BLaER1 treated with 17β-estradiol and CSF1 and Interleukin-3, amounts not matched to agents 10 nM and 100 nM (cell line): ENCODE measurements at regions not wholly inside any gene's neighbourhood (a gene's known extent, or its start where the extent isn't known, plus 50 kb on each side); places are given as distances from the start of the nearest gene placed in this dataset.
"Not testable (repeated sequence)": the region's sequence is repeated elsewhere in the genome, so short reads cannot be mapped to it uniquely, and the experiment has no call there.

Experiments
- H3K27ac ChIP-seq, 11 experiments: shearing (Covaris generic); formaldehyde crosslinking; 2 replicates each; pipeline ENCODE4 v1.8.1; 2022
- H3K27me3 ChIP-seq, 11 experiments: shearing (Covaris generic); formaldehyde crosslinking; 2 replicates each; pipeline ENCODE4 v1.8.1; 2022
- H3K36me3 ChIP-seq, 11 experiments: shearing (Covaris generic); formaldehyde crosslinking; 2 replicates each; pipeline ENCODE4 v1.8.1; 2022
- H3K4me1 ChIP-seq, 10 experiments: shearing (Covaris generic); formaldehyde crosslinking; 2 replicates each; pipeline ENCODE4 v1.8.1; 2022
- H3K4me2 ChIP-seq, 11 experiments: shearing (Covaris generic); formaldehyde crosslinking; 2 replicates each; pipeline ENCODE4 v1.8.1; 2022
- H3K4me3 ChIP-seq, 10 experiments: shearing (Covaris generic); formaldehyde crosslinking; 2 replicates each; pipeline ENCODE4 v1.8.1; 2022
- H3K9ac ChIP-seq, 11 experiments: shearing (Covaris generic); formaldehyde crosslinking; 2 replicates each; pipeline ENCODE4 v1.8.1; 2022
- H3K9me3 ChIP-seq, 11 experiments: shearing (Covaris generic); formaldehyde crosslinking; replicated peaks in 1 of 11; 2 replicates each; pipeline ENCODE4 v1.8.1; 2022
- H4K20me1 ChIP-seq, 11 experiments: shearing (Covaris generic); formaldehyde crosslinking; 2 replicates each; pipeline ENCODE4 v1.8.1; 2022
- Cebpa-rat ChIP-seq, 11 experiments: shearing (Covaris generic); IDR thresholded peaks; 2 replicates each; pipeline ENCODE4 v1.8.1; 2022

- H3K4me1 ChIP-seq = no peaks in the 10 kb centered on the region
- H3K27me3 ChIP-seq = no peaks in the 10 kb centered on the region
- no peak overlapping the region for H3K4me2 ChIP-seq
- H3K27ac ChIP-seq = no peak overlapping the region
- H3K36me3 ChIP-seq = no peaks in the 10 kb centered on the region
- no peak overlapping the region for H3K9ac ChIP-seq
- no peaks in the 10 kb centered on the region for H4K20me1 ChIP-seq
- H3K9me3 ChIP-seq = no peaks in the 10 kb centered on the region
- no peak for TF ChIP-seq Cebpa-rat (IDR thresholded peaks at IDR 0.05)
- no peak overlapping the region for H3K4me3 ChIP-seq
Measured at GRCh38 chr7:77484785-77485184, 52.3 kb upstream of the PTPN12 start.

- Histone ChIP-seq H3K9ac (no peak overlapping the region), H3K27ac (no peak overlapping the region), H3K4me3 (no peak overlapping the region), H3K36me3 (no peaks in the 10 kb centered on the region), H3K27me3 (no peaks in the 10 kb centered on the region), H3K9me3 (no peaks in the 10 kb centered on the region), H3K4me2 (no peak overlapping the region), H4K20me1 (no peaks in the 10 kb centered on the region), H3K4me1 (no peaks in the 10 kb centered on the region)
- no peak for TF ChIP-seq Cebpa-rat (IDR thresholded peaks at IDR 0.05)
Measured at GRCh38 chr7:77482015-77482414, 55.1 kb upstream of the PTPN12 start.

GRCh38 chr7:77481615-77482014 lies 55.5 kb upstream of the PTPN12 start:
- no peak overlapping the region for H3K27ac ChIP-seq
- TF ChIP-seq Cebpa-rat (IDR thresholded peaks at IDR 0.05) = no peak
- H3K4me1 ChIP-seq = no peaks in the 10 kb centered on the region

GRCh38 chr7:77480102-77480627 lies 56.9 kb upstream of the PTPN12 start:
- H3K9me3 ChIP-seq, H3K9ac ChIP-seq, H3K4me2 ChIP-seq, H3K36me3 ChIP-seq, H3K4me3 ChIP-seq, H3K27ac ChIP-seq, H3K27me3 ChIP-seq, H4K20me1 ChIP-seq, H3K4me1 ChIP-seq: not testable (repeated sequence)

More at GRCh38 chr7:77481615-77482014, 55.5 kb upstream of the PTPN12 start:
- no peaks in the 10 kb centered on the region for H3K36me3 ChIP-seq
- H4K20me1 ChIP-seq = no peaks in the 10 kb centered on the region
- H3K4me2 ChIP-seq = no peak overlapping the region
- no peak overlapping the region for H3K9ac ChIP-seq
- H3K9me3 ChIP-seq = no peaks in the 10 kb centered on the region
- no peaks in the 10 kb centered on the region for H3K27me3 ChIP-seq
- H3K4me3 ChIP-seq = no peak overlapping the region

GRCh38 chr7:77479536-77480088 lies 57.5 kb upstream of the PTPN12 start:
- H3K27me3 ChIP-seq = no peaks in the 10 kb centered on the region
- H3K27ac ChIP-seq = no peak overlapping the region
- peaks cover 0 to 2% (median 0%) of the 10 kb centered on the region in 11 experiments; a peak in 1 of 22 replicates for H3K9me3 ChIP-seq
- H3K4me1 ChIP-seq = peaks cover 0 to 10% (median 6%) of the 10 kb centered on the region in 10 experiments; a peak in 10 of 20 replicates
- no peak overlapping the region for H3K9ac ChIP-seq
- H3K36me3 ChIP-seq = no peaks in the 10 kb centered on the region
- H4K20me1 ChIP-seq = no peaks in the 10 kb centered on the region
- TF ChIP-seq Cebpa-rat (IDR thresholded peaks at IDR 0.05) = no peak
- H3K4me2 ChIP-seq = no peak overlapping the region
- H3K4me3 ChIP-seq = no peak overlapping the region

GRCh38 chr7:77476871-77477270 lies 60.2 kb upstream of the PTPN12 start:
- Histone ChIP-seq H3K4me3 (no peak overlapping the region), H3K27me3 (no peaks in the 10 kb centered on the region), H3K27ac (no peak overlapping the region), H3K9me3 (peaks cover 0 to 9% (median 0%) of the 10 kb centered on the region in 11 experiments; a peak in 2 of 22 replicates), H3K36me3 (no peaks in the 10 kb centered on the region), H3K9ac (no peak overlapping the region), H3K4me2 (no peak overlapping the region), H4K20me1 (no peaks in the 10 kb centered on the region), H3K4me1 (peaks cover 0 to 34% (median 11%) of the 10 kb centered on the region in 10 experiments; a peak in 11 of 20 replicates)
- TF ChIP-seq Cebpa-rat (IDR thresholded peaks at IDR 0.05) = no peak

- Histone ChIP-seq H3K36me3 (no peaks in the 10 kb centered on the region), H4K20me1 (no peaks in the 10 kb centered on the region), H3K4me3 (0 out of 20 replicates have a peak overlapping the region, but pooled peaks of 1 of the 10 experiments have one; percentile 0), H3K4me2 (peak overlapping the region in 6 of 11 experiments; percentile 29 to 69 (median 62); a peak in 10 of 22 replicates), H3K9me3 (peaks cover 0 to 9% (median 0%) of the 10 kb centered on the region in 11 experiments; a peak in 2 of 22 replicates), H3K9ac (no peak overlapping the region), H3K27me3 (no peaks in the 10 kb centered on the region), H3K4me1 (peaks cover 0 to 34% (median 11%) of the 10 kb centered on the region in 10 experiments; a peak in 11 of 20 replicates), H3K27ac (peak overlapping the region in 1 of 11 experiments; percentile 16; a peak in 3 of 22 replicates)
- TF ChIP-seq Cebpa-rat (IDR thresholded peaks at IDR 0.05) = no peak
Measured at GRCh38 chr7:77475181-77475580, 59.0 kb upstream of the GSAP start.

- TF ChIP-seq Cebpa-rat (IDR thresholded peaks at IDR 0.05) = no peak
- no peaks in the 10 kb centered on the region for H3K27me3 ChIP-seq
- peaks cover 0 to 9% (median 0%) of the 10 kb centered on the region in 11 experiments; a peak in 6 of 22 replicates for H3K9me3 ChIP-seq
- H3K4me1 ChIP-seq = peaks cover 0 to 34% (median 11%) of the 10 kb centered on the region in 10 experiments; a peak in 11 of 20 replicates
- H3K4me2 ChIP-seq = peak overlapping the region in 6 of 11 experiments; percentile 29 to 69 (median 62); a peak in 10 of 22 replicates
- H4K20me1 ChIP-seq = no peaks in the 10 kb centered on the region
- H3K36me3 ChIP-seq = no peaks in the 10 kb centered on the region
- H3K4me3 ChIP-seq = no peak overlapping the region
- H3K9ac ChIP-seq = no peak overlapping the region
- no peak overlapping the region; a peak in 2 of 22 replicates for H3K27ac ChIP-seq
Measured at GRCh38 chr7:77474756-77475155, 58.6 kb upstream of the GSAP start.

- H3K4me3 ChIP-seq = no peak overlapping the region
- no peaks in the 10 kb centered on the region for H3K27me3 ChIP-seq
- peaks cover 0 to 34% (median 11%) of the 10 kb centered on the region in 10 experiments; a peak in 11 of 20 replicates for H3K4me1 ChIP-seq
- H3K27ac ChIP-seq = peak overlapping the region in 3 of 11 experiments; percentile 37 to 62 (median 40); a peak in 7 of 22 replicates
- peak overlapping the region in 1 of 11 experiments; percentile 28; a peak in 1 of 22 replicates for H3K9ac ChIP-seq
- no peaks in the 10 kb centered on the region for H4K20me1 ChIP-seq
- no peak for TF ChIP-seq Cebpa-rat (IDR thresholded peaks at IDR 0.05)
- H3K4me2 ChIP-seq = peak overlapping the region in 5 of 11 experiments; percentile 26 to 69 (median 61); a peak in 9 of 22 replicates
- H3K9me3 ChIP-seq = peaks cover 0 to 15% (median 0%) of the 10 kb centered on the region in 11 experiments; a peak in 8 of 22 replicates
- H3K36me3 ChIP-seq = no peaks in the 10 kb centered on the region
Measured at GRCh38 chr7:77473229-77474005, 57.3 kb upstream of the GSAP start.
